H9 (cell line): ENCODE measurements at regions not wholly inside any gene's neighbourhood (a gene's known extent, or its start where the extent isn't known, plus 50 kb on each side); places are given as distances from the start of the nearest gene placed in this dataset.

Source experiments
- DNase-seq: peaks from one replicate; pipeline ENCODE4 v3.0.0-alpha.2; 2017
- H2AFZ ChIP-seq: one replicate; pipeline ENCODE4 v1.6.1; 2013; ENCODE audit warnings: mild to moderate bottlenecking, low read length, control low read depth, moderate library complexity
- H2AK5ac ChIP-seq: 2 replicates; pipeline ENCODE4 v1.6.1; 2013; ENCODE audit warnings: low read length, control low read depth, mixed read lengths; ENCODE audit not compliant: insufficient read length
- H2BK120ac ChIP-seq: one replicate; pipeline ENCODE4 v1.6.1; 2013; ENCODE audit warnings: low read depth, mild to moderate bottlenecking, low read length, control low read depth, inconsistent platforms; ENCODE audit not compliant: poor library complexity, severe bottlenecking
- H2BK12ac ChIP-seq: 2 replicates; pipeline ENCODE4 v1.6.1; 2013; ENCODE audit warnings: low read length, control low read depth, mixed read lengths, low read depth; ENCODE audit not compliant: insufficient read length
- H2BK15ac ChIP-seq: 2 replicates; pipeline ENCODE4 v1.6.1; 2013; ENCODE audit warnings: low read depth, low read length, control low read depth
- H2BK20ac ChIP-seq: one replicate; pipeline ENCODE4 v1.6.1; 2013; ENCODE audit warnings: low read depth, mild to moderate bottlenecking, low read length, control low read depth, inconsistent platforms; ENCODE audit not compliant: poor library complexity, severe bottlenecking
- H2BK5ac ChIP-seq: 2 replicates; pipeline ENCODE4 v1.6.1; 2013; ENCODE audit warnings: low read length, control low read depth, mixed read lengths; ENCODE audit not compliant: insufficient read length
- H3K14ac ChIP-seq: 2 replicates; pipeline ENCODE4 v1.6.1; 2013; ENCODE audit warnings: low read length, control low read depth; ENCODE audit not compliant: insufficient read depth
- H3K18ac ChIP-seq: 2 replicates; pipeline ENCODE4 v1.6.1; 2013; ENCODE audit warnings: low read depth, mild to moderate bottlenecking, mixed read lengths, low read length, control low read depth; ENCODE audit not compliant: insufficient read length
- H3K23ac ChIP-seq: 2 replicates; pipeline ENCODE4 v1.6.1; 2013; ENCODE audit warnings: low read length, control low read depth, mixed read lengths, low read depth; ENCODE audit not compliant: insufficient read length
- H3K23me2 ChIP-seq: 2 replicates; pipeline ENCODE4 v1.6.1; 2013; ENCODE audit warnings: low read depth, mild to moderate bottlenecking, mixed read lengths, low read length, control low read depth; ENCODE audit not compliant: insufficient read length, poor library complexity, severe bottlenecking
- H3K27ac ChIP-seq: 2 replicates; pipeline ENCODE4 v1.5.1; 2013; ENCODE audit warnings: low read length, control low read depth, mixed read lengths, low read depth; ENCODE audit not compliant: insufficient read length
- H3K27me3 ChIP-seq: 2 replicates; pipeline ENCODE4 v1.6.1; 2013; ENCODE audit warnings: low read length, control low read depth, inconsistent platforms; ENCODE audit not compliant: insufficient read depth
- H3K4ac ChIP-seq: 2 replicates; pipeline ENCODE4 v1.6.1; 2013; ENCODE audit warnings: low read depth, mild to moderate bottlenecking, control low read depth, inconsistent platforms, low read length, moderate library complexity
- H3K4me1 ChIP-seq: 2 replicates; pipeline ENCODE4 v1.6.1; 2013; ENCODE audit warnings: low read length, control low read depth, inconsistent platforms; ENCODE audit not compliant: insufficient read depth
- H3K4me2 ChIP-seq: 2 replicates; pipeline ENCODE4 v1.6.1; 2013; ENCODE audit warnings: low read length, control low read depth, mixed read lengths; ENCODE audit not compliant: insufficient read length, insufficient read depth
- H3K56ac ChIP-seq: 2 replicates; pipeline ENCODE4 v1.6.1; 2013; ENCODE audit warnings: low read depth, mild to moderate bottlenecking, mixed read lengths, low read length, control low read depth; ENCODE audit not compliant: insufficient read length
- H3K79me1 ChIP-seq: 2 replicates; pipeline ENCODE4 v1.6.1; 2013; ENCODE audit warnings: low read depth, mild to moderate bottlenecking, moderate library complexity, low read length, control low read depth, inconsistent platforms; ENCODE audit not compliant: insufficient read depth, poor library complexity, severe bottlenecking
- H3K79me2 ChIP-seq: 2 replicates; pipeline ENCODE4 v1.6.1; 2013; ENCODE audit warnings: low read length, control low read depth, inconsistent platforms; ENCODE audit not compliant: insufficient read depth
- H3K9ac ChIP-seq: 2 replicates; pipeline ENCODE4 v1.6.1; 2013; ENCODE audit warnings: low read length, control low read depth, mixed read lengths; ENCODE audit not compliant: insufficient read length; ENCODE audit errors: extremely low read depth
- H3K9me3 ChIP-seq: one replicate; pipeline ENCODE4 v1.6.1; 2013; ENCODE audit warnings: low read depth, low read length, inconsistent platforms; ENCODE audit not compliant: control insufficient read depth
- H3T11ph ChIP-seq: one replicate; pipeline ENCODE4 v1.6.1; 2013; ENCODE audit warnings: mild to moderate bottlenecking, low read length, control low read depth, inconsistent platforms
- H4K20me1 ChIP-seq: one replicate; pipeline ENCODE4 v1.6.1; 2013; ENCODE audit not compliant: control insufficient read depth, insufficient read length, insufficient read depth
- H4K5ac ChIP-seq: 2 replicates; pipeline ENCODE4 v1.6.1; 2013; ENCODE audit warnings: low read depth, mild to moderate bottlenecking, mixed read lengths, low read length, control low read depth; ENCODE audit not compliant: insufficient read length
- H4K8ac ChIP-seq: replicated peaks from 2 replicates; pipeline ENCODE4 v1.6.1; 2013; ENCODE audit warnings: low read length, control low read depth, mixed read lengths, low read depth; ENCODE audit not compliant: insufficient read length
- H4K91ac ChIP-seq: 2 replicates; pipeline ENCODE4 v1.6.1; 2013; ENCODE audit warnings: low read depth, mild to moderate bottlenecking, moderate library complexity, mixed read lengths, low read length, control low read depth; ENCODE audit not compliant: insufficient read length
- H3K27ac Mint-ChIP-seq, 3 experiments: 2 replicates in 2 of 3; 3 replicates in 1 of 3; pipeline ENCODE4 v1.8.0; 2020 to 2021; ENCODE audit warnings: mixed read lengths in 3 of 3, mild to moderate bottlenecking in 1 of 3, moderate library complexity in 1 of 3
- H3K27me3 Mint-ChIP-seq: 2 replicates; pipeline ENCODE4 v1.8.0; 2021; ENCODE audit warnings: low read depth, mild to moderate bottlenecking, moderate library complexity, mixed read lengths
- H3K36me3 Mint-ChIP-seq, 3 experiments: 2 replicates in 2 of 3; 3 replicates in 1 of 3; pipeline ENCODE4 v1.8.0; 2020 to 2021; ENCODE audit warnings: low read depth in 3 of 3, mixed read lengths in 3 of 3; ENCODE audit not compliant: insufficient read depth in 1 of 3
- H3K4me1 Mint-ChIP-seq, 2 experiments: 2 replicates each; pipeline ENCODE4 v1.8.0; 2020; ENCODE audit warnings: mixed read lengths in 2 of 2
- H3K4me3 Mint-ChIP-seq, 2 experiments: 2 replicates in 1 of 2; 3 replicates in 1 of 2; pipeline ENCODE4 v1.8.0; 2020 to 2021; ENCODE audit warnings: mild to moderate bottlenecking in 2 of 2, mixed read lengths in 2 of 2, moderate library complexity in 1 of 2
- H3K9me3 Mint-ChIP-seq, 2 experiments: 2 replicates in 1 of 2; 3 replicates in 1 of 2; pipeline ENCODE4 v1.8.0; 2020; ENCODE audit warnings: mild to moderate bottlenecking in 2 of 2, mixed read lengths in 2 of 2, moderate library complexity in 1 of 2
- WGBS: extraction: QIAGEN DNeasy Blood & Tissue Kit; methylation state at CpG from one replicate; pipeline ENCODE4 v1.1.7; 2013; ENCODE audit warnings: missing lambda C conversion rate, low lambda C conversion rate, mixed read lengths; ENCODE audit not compliant: insufficient read length; ENCODE audit errors: extremely low coverage; 5-methylcytosine and 5-hydroxymethylcytosine counted together
- TF ChIP-seq, protein P1 (sequence below): fragments of 200-600 bp; sonication (generic); conservative IDR thresholded peaks from 3 replicates; pipeline ENCODE4 v1.8.0; 2021; ENCODE audit warnings: antibody characterized with exemption, mild to moderate bottlenecking

DNA sequence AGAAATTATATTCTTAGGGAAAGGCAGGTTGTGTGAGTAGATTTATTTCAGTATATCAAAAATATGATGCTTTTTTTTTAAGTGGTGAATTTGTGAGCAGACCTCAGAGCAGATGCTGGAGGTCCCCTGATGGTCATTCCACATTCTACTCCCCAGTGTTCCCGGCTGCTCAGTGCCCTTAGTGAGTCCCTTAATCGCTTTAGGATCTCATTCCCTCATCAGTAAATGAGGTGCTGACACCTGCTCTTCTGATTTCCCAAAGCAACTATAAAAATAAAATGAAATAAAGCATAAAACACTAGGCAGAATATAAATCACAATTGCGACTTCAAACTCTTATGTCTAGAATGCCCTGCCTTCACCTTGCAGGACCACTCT lies 216.2 kb upstream of the TNP1 start:
- Histone ChIP-seq H3K79me1 (no peaks in the 10 kb centered on the region), H3T11ph (no peak overlapping the region), H3K27me3 (no peaks in the 10 kb centered on the region), H3K14ac (no peak overlapping the region), H3K9ac (no peak overlapping the region), H3K23me2 (no peaks in the 10 kb centered on the region), H3K9me3 (no peaks in the 10 kb centered on the region), H3K27ac (no peak overlapping the region), H2BK120ac (no peak overlapping the region), H4K5ac (no peak overlapping the region), H2AFZ (no peak overlapping the region), H3K4me2 (no peak overlapping the region), H2AK5ac (no peak overlapping the region), H3K18ac (no peak overlapping the region), H3K4ac (no peak overlapping the region), H3K79me2 (no peaks in the 10 kb centered on the region), H2BK15ac (no peak overlapping the region), H4K91ac (no peak overlapping the region), H2BK20ac (no peak overlapping the region), H2BK12ac (no peak overlapping the region), H4K20me1 (no peaks in the 10 kb centered on the region), H3K23ac (no peak overlapping the region), H4K8ac (no peak overlapping the region), H3K4me1 (no peaks in the 10 kb centered on the region), H2BK5ac (no peak overlapping the region), H3K56ac (no peak overlapping the region)
- H3K4me3 Mint-ChIP-seq, result no peak overlapping the region
- no CpG with 5 or more reads among the region's 3 CpGs for WGBS
- no peaks in the 10 kb centered on the region for H3K4me1 Mint-ChIP-seq
- no peak for DNase-seq
- H3K9me3 Mint-ChIP-seq, result no peaks in the 10 kb centered on the region
- TF ChIP-seq, protein P1, sequence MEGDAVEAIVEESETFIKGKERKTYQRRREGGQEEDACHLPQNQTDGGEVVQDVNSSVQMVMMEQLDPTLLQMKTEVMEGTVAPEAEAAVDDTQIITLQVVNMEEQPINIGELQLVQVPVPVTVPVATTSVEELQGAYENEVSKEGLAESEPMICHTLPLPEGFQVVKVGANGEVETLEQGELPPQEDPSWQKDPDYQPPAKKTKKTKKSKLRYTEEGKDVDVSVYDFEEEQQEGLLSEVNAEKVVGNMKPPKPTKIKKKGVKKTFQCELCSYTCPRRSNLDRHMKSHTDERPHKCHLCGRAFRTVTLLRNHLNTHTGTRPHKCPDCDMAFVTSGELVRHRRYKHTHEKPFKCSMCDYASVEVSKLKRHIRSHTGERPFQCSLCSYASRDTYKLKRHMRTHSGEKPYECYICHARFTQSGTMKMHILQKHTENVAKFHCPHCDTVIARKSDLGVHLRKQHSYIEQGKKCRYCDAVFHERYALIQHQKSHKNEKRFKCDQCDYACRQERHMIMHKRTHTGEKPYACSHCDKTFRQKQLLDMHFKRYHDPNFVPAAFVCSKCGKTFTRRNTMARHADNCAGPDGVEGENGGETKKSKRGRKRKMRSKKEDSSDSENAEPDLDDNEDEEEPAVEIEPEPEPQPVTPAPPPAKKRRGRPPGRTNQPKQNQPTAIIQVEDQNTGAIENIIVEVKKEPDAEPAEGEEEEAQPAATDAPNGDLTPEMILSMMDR, result no peak
- H3K36me3 Mint-ChIP-seq, result no peaks in the 10 kb centered on the region
- H3K27me3 Mint-ChIP-seq, result no peaks in the 10 kb centered on the region; the same call in 1 of the 2 replicates
- H3K27ac Mint-ChIP-seq, result no peak overlapping the region
